Calu3 (cell line): ENCODE measurements at regions not wholly inside any gene's neighbourhood (a gene's known extent, or its start where the extent isn't known, plus 50 kb on each side); places are given as distances from the start of the nearest gene placed in this dataset.

Experiments
- BruUV-seq: library from RNA; stranded (reverse); fragments of 400-500 nt; replicated peaks from 2 replicates; lab custom pipeline; 2021; lab: Mats Ljungman, UMichigan
- CTCF ChIA-PET: fragments of 300-600 bp; sonication (Branson Sonifier 250); formaldehyde crosslinking; loops from one replicate; lab custom pipeline; 2022; ENCODE audit warnings: antibody characterized with exemption; lab: Charles Lee
- DNase-seq: peaks from one replicate; pipeline ENCODE4 v3.0.0; 2022
- H3K27ac Mint-ChIP-seq: one replicate; pipeline ENCODE4 v1.8.0; 2022; ENCODE audit warnings: mixed read lengths; ENCODE audit not compliant: unreplicated experiment
- H3K27me3 Mint-ChIP-seq: one replicate; pipeline ENCODE4 v1.8.0; 2022; ENCODE audit warnings: mixed read lengths; ENCODE audit not compliant: unreplicated experiment
- H3K36me3 Mint-ChIP-seq: one replicate; pipeline ENCODE4 v1.8.0; 2022; ENCODE audit warnings: mild to moderate bottlenecking, moderate library complexity, mixed read lengths; ENCODE audit not compliant: insufficient read depth, unreplicated experiment
- H3K4me1 Mint-ChIP-seq: one replicate; pipeline ENCODE4 v1.8.0; 2022; ENCODE audit warnings: mild to moderate bottlenecking, low read depth, mixed read lengths; ENCODE audit not compliant: unreplicated experiment
- H3K4me3 Mint-ChIP-seq: one replicate; pipeline ENCODE4 v1.8.0; 2022; ENCODE audit warnings: mild to moderate bottlenecking, low read depth, moderate library complexity, mixed read lengths; ENCODE audit not compliant: unreplicated experiment
- H3K9me3 Mint-ChIP-seq: one replicate; pipeline ENCODE4 v1.8.0; 2022; ENCODE audit warnings: low read depth, mixed read lengths; ENCODE audit not compliant: unreplicated experiment
- CTCF ChIP-seq: fragments of 200-600 bp; IDR thresholded peaks from one replicate; pipeline ENCODE4 v1.8.0; 2022; ENCODE audit warnings: antibody characterized with exemption; ENCODE audit not compliant: unreplicated experiment
- intact Hi-C: fragments of 100-400 bp; cut with micrococcal nuclease; formaldehyde crosslinking; loops from one replicate; pipeline ENCODE4 v1.10.0; 2022; ENCODE audit not compliant: unreplicated experiment

GRCh38 chr17:55852734-55853133 is 101.9 kb downstream of the PCTP start:
- no peak for TF ChIP-seq CTCF
- CTCF ChIA-PET, result no interaction called here
- no peaks in the 10 kb centered on the region for H3K36me3 Mint-ChIP-seq
- no peaks in the 10 kb centered on the region for H3K9me3 Mint-ChIP-seq
- intact Hi-C loops, result no loop called here
- H3K4me3 Mint-ChIP-seq, result no peak overlapping the region
- no peak for DNase-seq
- no peaks in the 10 kb centered on the region for H3K27me3 Mint-ChIP-seq
- H3K4me1 Mint-ChIP-seq, result no peaks in the 10 kb centered on the region
- no TSS peak for BruUV-seq
- no peak overlapping the region for H3K27ac Mint-ChIP-seq

GRCh38 chr17:55859301-55859795 is 108.5 kb downstream of the PCTP start:
- H3K27ac Mint-ChIP-seq, result no peak overlapping the region
- intact Hi-C loops, result no loop called here
- no peaks in the 10 kb centered on the region for H3K4me1 Mint-ChIP-seq
- no TSS peak for BruUV-seq
- DNase-seq, result no peak
- H3K9me3 Mint-ChIP-seq, result no peaks in the 10 kb centered on the region
- no peak for TF ChIP-seq CTCF
- CTCF ChIA-PET, result interaction anchor here (0.5 kb wide), 1 partner anchor 117 kb away, joined by 4 read pairs; no protein-coding TSS in a partner anchor
- H3K4me3 Mint-ChIP-seq, result no peak overlapping the region
- no peaks in the 10 kb centered on the region for H3K36me3 Mint-ChIP-seq
- H3K27me3 Mint-ChIP-seq, result no peaks in the 10 kb centered on the region

GRCh38 chr17:55865072-55865762 is 114.4 kb downstream of the PCTP start:
- Mint-ChIP-seq H3K27ac (no peak overlapping the region), H3K9me3 (no peaks in the 10 kb centered on the region), H3K4me1 (no peaks in the 10 kb centered on the region), H3K27me3 (no peaks in the 10 kb centered on the region), H3K36me3 (no peaks in the 10 kb centered on the region), H3K4me3 (no peak overlapping the region)
- TF ChIP-seq CTCF, result no peak
- BruUV-seq, result no TSS peak
- intact Hi-C loops, result no loop called here
- CTCF ChIA-PET, result no interaction called here
- no peak for DNase-seq

- no peaks in the 10 kb centered on the region for H3K4me1 Mint-ChIP-seq
- BruUV-seq, result no TSS peak
- no peaks in the 10 kb centered on the region for H3K9me3 Mint-ChIP-seq
- CTCF ChIA-PET, result no interaction called here
- H3K27me3 Mint-ChIP-seq, result no peaks in the 10 kb centered on the region
- H3K4me3 Mint-ChIP-seq, result no peak overlapping the region
- no peak for TF ChIP-seq CTCF
- intact Hi-C loops, result no loop called here
- no peaks in the 10 kb centered on the region for H3K36me3 Mint-ChIP-seq
- H3K27ac Mint-ChIP-seq, result no peak overlapping the region
- no peak for DNase-seq
Observed at GRCh38 chr17:55870044-55870443, 119.2 kb downstream of the PCTP start.
